GM10248 (cell line): ENCODE measurements at regions not wholly inside any gene's neighbourhood (a gene's known extent, or its start where the extent isn't known, plus 50 kb on each side); places are given as distances from the start of the nearest gene placed in this dataset.

Experiments used
- CTCF ChIA-PET: fragments of 300-600 bp; sonication (Branson Sonifier 250); formaldehyde crosslinking; extraction: SDS; loops from one replicate; lab custom pipeline; 2021; ENCODE audit warnings: antibody characterized with exemption; lab: Yijun Ruan, JAX
- POLR2A ChIA-PET: fragments of 350-650 bp; sonication (Branson Sonifier 250); formaldehyde crosslinking; extraction: SDS; loops from one replicate; lab custom pipeline; 2020; ENCODE audit warnings: antibody characterized with exemption; lab: Yijun Ruan, JAX
- DNase-seq: peaks from one replicate; pipeline ENCODE4 v3.0.0; 2012; ENCODE audit errors: extremely low spot score
- CTCF ChIP-seq: IDR thresholded peaks from 2 replicates; pipeline ENCODE4 v1.5.1; 2012; ENCODE audit warnings: mild to moderate bottlenecking, low read depth; ENCODE audit errors: extremely low read depth, missing control alignments, control extremely low read depth

DNA sequence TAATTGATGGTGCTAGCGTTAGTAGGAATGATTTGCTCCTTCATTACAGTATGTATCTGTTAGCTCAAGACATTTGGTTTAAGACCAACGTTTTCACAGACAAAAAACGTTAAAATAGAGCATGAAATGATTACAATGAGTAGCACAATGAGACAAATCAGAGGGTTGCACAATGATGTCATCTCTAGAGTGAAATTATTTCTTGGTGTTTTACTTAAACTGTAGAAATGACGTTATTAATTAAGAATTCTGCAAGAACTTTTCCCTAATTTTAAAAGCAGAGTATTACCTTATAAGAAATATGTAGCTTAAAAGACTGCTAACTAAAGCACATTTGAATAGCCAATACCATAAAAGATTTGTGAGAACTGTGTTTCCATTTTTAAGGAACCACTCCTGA lies 373.4 kb upstream of the KIF2B start:
- CTCF ChIA-PET = interaction anchor here (2.3 kb wide), 1 partner anchor 15 kb away, joined by 5 read pairs; no protein-coding TSS in a partner anchor
- no peak for TF ChIP-seq CTCF
- POLR2A ChIA-PET = no interaction called here

DNA sequence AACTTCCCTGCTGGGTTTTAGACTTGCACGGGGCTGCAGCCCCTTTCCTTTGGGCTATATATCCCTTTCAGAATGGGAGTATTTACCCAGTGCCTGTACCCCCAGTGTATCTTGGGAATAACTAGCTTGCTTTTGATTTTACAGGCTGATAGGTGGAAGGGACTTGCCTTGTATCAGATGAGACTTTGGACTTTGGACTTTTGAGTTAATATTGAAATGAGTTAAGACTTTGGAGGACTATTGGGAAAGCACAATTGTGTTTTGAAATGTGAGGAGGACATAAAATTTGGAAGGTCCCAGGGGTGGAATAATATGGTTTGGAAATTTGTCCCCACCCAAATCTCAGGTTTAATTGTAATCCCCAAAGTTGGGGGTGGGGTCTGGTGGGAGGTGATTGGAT lies 393.8 kb upstream of the KIF2B start:
- TF ChIP-seq CTCF = no peak
- ChIA-PET CTCF (no interaction called here), POLR2A (no interaction called here)
- no peak for DNase-seq

More for the DNA sequence above, 373.4 kb upstream of the KIF2B start:
- DNase-seq = no peak

DNA sequence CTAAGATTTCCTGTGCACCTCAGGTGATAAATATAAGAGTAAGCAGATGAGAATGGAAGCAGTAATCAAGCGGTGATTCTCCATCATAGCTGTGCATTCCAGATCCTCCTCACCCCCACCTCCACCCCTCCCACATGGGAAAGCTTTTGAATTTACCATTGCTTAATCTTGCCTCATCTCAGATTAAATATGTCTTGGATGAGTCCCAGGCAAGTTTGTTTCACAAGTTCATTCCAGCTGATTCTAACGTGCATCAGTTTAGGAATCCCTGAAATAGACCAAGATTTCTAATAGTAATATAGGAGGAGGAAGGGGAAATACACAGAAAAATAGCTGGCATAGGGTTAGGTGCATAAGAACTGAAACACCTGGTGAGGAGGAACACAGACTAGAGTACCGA lies 396.2 kb upstream of the KIF2B start:
- ChIA-PET CTCF (no interaction called here), POLR2A (no interaction called here)
- no peak for DNase-seq
- no peak for TF ChIP-seq CTCF

- CTCF ChIA-PET = no interaction called here
- DNase-seq = no peak
- TF ChIP-seq CTCF = no peak
- POLR2A ChIA-PET = no interaction called here
Observed at GRCh38 chr17:53420035-53420641, 402.6 kb upstream of the KIF2B start.

DNA sequence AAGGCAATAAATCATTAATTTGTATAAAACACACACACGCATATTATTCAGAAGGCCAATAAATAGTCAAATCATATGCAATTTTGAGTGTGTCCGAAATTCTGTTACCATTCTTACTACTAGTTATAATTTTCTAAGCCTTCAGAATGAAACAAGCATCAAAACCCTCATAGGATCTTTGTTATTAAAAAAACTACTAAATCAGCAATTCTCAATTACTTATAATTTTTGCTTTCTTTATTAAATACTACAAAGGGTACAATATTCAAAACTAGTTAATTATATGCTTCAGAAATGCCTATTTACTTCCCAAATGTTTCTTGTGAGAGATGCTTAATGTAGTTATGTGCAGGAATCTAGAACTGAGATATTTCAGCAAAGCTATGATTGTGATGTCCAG lies 413.1 kb upstream of the KIF2B start:
- CTCF ChIA-PET = no interaction called here
- POLR2A ChIA-PET = no interaction called here
- no peak for TF ChIP-seq CTCF
- no peak for DNase-seq

- TF ChIP-seq CTCF = no peak
- CTCF ChIA-PET = no interaction called here
- POLR2A ChIA-PET = no interaction called here
- no peak for DNase-seq
Observed at GRCh38 chr17:53406907-53407306, 415.8 kb upstream of the KIF2B start.
